GM18951 (cell line): ENCODE measurements at regions not wholly inside any gene's neighbourhood (a gene's known extent, or its start where the extent isn't known, plus 50 kb on each side); places are given as distances from the start of the nearest gene placed in this dataset.
"Not testable (repeated sequence)": the region's sequence is repeated elsewhere in the genome, so short reads cannot be mapped to it uniquely, and the experiment has no call there.

Experiments
- POLR2A ChIP-seq: IDR thresholded peaks from 4 replicates; pipeline ENCODE4 v1.6.1; 2011; ENCODE audit warnings: mild to moderate bottlenecking; ENCODE audit not compliant: insufficient read length, insufficient read depth; ENCODE audit errors: extremely low read depth
- in situ Hi-C: fragments of 300-500 bp; cut with MboI; formaldehyde crosslinking; loops from one replicate; pipeline ENCODE4 v1.12.0; 2022; ENCODE audit warnings: low sequenced_read_pairs, mixed read lengths, inconsistent platforms; ENCODE audit not compliant: unreplicated experiment

DNA sequence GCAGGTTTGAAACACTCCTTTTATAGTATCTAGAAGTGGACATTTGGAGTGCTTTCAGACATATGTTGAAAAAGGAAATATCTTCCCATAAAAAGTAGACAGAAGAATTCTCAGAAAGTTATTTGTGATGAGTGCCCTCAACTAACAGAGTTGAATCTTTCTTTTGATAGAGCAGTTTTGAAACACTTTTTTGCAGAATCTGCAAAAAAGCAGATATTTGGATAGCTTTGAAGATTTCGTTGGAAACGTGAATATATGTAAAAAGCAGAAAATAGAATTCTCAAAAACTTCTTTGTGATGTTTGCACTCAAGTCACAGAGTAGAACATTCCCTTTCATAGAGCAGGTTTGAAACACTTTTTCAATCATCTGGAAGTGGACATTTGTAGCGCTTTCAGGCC, 676.4 kb upstream of the ZNF337 start:
- in situ Hi-C loops, result not testable (repeated sequence)

DNA sequence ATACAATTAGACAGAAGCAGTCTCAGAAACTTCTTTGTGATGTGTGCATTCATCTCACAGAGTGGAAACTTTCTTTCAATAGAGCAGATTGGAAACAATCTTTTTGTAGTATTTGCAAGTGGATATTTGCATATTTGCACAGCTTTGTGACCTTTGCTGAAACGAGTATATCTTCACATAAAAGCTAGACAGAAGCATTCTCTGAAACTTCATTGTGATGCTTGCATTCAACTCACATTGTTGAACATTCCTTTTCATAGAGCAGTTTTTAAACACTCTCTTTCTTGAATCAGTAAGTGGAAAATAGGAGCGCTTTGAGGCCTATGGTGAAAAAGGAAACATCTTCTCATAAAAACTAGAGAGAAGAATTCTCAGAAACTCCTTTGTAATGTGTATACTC, 657.9 kb upstream of the ZNF337 start:
- no peak for TF ChIP-seq POLR2A
- in situ Hi-C loops, result no loop called here

DNA sequence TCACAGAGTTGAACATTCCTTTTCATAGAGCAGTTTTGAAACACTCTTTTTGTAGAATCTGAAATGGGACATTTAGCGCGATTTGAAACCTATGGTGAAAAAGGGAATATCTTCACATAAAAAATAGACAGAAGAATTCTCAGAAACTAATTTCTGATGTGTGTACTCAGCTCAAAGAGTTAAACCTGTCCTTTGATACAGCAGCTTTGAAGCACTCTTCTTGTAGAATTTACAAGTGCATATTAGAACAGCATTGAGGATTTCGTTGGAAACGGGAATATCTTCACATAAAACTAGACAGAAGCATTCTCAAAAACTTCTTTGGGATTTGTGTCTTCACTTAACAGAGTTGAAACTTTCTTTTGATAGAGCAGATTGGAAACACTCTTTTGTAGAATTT, 650.7 kb upstream of the ZNF337 start:
- no peak for TF ChIP-seq POLR2A
- in situ Hi-C loops, result no loop called here

DNA sequence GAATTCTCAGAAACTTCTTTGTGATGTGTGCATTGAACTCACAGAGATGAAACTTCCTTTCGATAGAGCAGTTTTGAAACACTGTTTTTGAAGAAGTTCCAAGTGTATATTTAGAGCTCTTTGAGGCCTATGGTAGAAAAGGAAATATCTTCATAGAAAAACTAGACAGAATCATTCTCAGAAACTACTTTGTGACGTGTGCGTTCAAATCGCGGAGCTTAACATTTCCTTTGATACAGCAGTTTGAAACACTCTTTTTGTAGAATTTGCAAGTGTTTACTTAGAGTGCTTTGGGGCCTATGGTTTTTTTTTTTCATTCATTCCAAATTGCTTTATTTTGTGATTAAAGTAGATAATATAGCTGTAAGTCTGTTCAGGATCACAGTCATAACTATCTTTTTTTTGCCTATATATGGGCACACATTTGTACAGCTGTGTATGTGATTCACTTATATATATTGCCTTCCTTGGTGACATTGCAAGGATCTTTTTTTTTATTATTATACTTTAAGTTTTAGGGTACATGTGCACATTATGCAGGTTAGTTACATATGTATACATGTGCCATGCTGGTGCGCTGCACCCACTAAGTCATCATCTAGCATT, 643.9 kb upstream of the ZNF337 start:
- in situ Hi-C loops, result not testable (repeated sequence)

DNA sequence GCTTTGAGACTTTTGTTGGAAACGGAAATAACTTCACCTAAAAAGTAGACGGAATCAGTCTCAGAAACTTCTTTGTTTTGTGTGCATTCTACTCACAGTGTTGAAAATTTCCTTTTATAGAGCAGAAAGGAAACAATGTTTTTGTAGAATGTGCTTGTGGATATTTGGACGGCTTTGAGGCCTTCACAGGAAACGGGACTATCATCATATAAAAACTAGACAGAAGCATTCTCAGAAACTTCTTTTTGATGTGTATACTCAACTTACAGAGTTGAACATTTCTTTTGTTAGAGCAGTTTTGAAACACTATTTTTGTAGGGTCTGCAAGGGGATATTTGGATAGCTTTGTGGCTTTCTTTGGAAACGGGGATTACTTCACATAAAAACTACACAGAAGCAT, 627.5 kb upstream of the ZNF337 start:
- no peak for TF ChIP-seq POLR2A

DNA sequence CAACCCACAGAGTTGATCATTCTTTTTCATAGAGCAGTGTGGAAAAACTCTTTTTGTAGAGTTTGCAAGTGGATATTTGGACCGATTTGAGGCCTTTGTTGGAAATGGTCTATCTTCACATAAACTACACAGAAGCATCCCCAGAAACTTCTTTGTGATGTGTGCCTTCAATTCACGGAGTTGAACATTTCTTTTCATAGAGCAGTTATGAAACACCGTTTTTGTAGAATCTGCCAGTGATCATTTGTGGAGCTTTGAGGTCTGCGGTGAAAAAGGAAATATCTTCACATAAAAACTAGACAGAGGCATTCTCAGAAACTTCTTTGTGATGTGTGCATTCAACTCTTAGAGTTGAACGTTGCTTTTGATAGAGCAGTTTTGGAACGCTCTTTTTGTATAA, 618.4 kb upstream of the ZNF337 start:
- in situ Hi-C loops, result no loop called here
- TF ChIP-seq POLR2A, result no peak

More for the DNA sequence above, 627.5 kb upstream of the ZNF337 start:
- in situ Hi-C loops, result no loop called here

DNA sequence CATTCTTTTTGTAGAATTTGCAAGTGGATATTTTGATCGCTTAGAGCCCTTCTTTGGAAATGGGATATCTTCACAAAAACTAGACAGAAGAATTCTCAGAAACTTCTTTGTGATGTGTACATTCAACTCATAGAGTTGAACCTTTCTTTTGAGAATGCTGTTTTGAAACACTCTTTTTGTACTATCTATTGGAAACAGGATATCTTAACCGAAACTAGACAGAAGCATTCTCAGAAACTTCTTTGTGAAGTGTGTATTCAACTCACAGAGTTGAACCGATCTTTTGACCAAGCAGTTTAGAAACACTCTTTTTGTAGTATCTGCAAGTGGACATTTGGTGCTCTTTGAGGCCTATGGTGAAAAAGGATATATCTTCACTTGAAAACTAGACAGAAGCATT, 613.1 kb upstream of the ZNF337 start:
- in situ Hi-C loops, result not testable (repeated sequence)

DNA sequence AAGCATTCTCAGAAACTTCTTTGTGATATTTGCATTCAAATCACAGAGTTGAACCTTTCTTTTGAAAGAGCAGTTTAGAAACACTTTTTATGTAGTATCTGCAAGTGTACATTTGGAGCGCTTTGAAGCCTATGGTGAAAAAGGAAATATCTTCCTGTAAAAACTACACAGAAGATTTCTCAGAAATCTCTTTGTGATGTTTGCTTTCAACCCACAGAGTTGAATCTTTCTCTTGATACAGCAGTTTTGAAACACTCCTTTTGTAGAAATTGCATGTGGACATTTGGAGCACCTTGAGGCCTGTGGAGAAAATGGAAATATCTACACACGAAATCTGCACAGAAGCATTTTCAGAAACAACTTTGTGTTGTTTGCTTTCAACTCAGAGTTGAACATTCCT, 612.3 kb upstream of the ZNF337 start:
- in situ Hi-C loops, result no loop called here
- TF ChIP-seq POLR2A, result no peak

DNA sequence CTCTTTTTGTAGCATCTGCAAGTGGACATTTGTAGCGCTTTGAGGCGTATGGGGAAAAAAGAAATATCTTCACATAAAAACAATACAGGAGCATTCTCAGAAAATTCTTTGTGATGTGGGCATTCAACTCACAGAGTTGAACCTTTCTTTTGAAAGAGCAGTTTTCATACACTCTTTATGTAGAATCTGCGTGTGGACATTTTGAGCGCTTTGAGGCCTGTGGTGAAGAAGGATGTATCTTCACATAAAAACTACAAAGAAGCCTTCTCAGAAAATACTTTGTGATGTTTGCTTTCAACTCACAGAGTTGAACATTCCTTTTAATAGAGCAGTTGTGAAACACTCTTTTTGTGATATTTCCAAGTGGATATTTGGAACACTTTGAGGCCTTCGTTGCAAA, 598.4 kb upstream of the ZNF337 start:
- in situ Hi-C loops, result no loop called here
- TF ChIP-seq POLR2A, result no peak

DNA sequence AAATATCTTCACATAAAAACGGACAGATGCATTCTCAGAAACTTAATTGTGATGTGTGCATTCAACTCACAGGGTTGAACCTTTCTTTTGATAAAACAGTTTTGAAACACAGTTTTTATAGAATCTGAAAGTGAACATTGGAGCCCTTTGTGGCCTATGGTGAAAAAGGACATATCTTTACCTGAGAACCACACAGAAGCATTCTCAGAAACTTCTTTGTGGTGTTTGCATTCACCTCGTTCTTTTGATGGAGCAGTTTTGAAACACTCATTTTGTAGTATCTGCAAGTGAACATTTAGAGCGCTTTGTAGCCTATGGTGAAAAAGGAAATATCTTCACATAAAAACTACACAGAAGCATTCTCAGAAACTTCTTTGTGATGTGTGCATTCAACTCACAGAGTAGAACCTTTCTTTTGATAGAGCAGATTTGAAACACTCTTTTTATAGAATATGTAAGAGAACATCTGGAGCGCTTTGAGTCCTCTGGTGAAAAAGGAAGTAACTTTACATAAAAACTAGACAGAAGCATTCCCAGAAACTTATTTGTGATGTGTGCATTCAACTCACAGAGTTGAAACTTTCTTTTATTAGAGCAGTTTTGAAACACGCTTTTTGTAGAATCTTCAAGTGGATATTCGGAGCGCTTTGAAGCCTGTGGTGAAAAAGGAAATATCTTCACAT, 591.9 kb upstream of the ZNF337 start:
- in situ Hi-C loops, result not testable (repeated sequence)

DNA sequence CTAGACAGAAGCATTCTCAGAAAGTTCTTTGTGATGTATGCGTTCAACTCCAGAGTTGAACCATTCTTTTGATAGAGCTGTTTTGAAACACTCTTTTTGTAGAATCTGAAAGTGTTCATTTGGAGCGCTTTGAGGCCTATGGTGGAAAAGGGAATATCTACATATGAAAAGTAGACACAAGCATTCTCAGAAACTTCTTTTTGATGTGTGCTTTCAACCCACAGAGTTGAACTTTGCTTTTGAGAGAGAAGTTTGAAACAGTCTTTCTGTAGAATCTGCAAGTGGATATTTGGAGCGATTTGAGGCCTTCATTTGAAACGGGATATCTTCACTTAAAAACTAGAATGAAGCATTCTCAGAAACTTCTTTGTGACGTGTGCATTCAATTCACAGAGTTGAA, 582.6 kb upstream of the ZNF337 start:
- in situ Hi-C loops, result no loop called here
- TF ChIP-seq POLR2A, result no peak

DNA sequence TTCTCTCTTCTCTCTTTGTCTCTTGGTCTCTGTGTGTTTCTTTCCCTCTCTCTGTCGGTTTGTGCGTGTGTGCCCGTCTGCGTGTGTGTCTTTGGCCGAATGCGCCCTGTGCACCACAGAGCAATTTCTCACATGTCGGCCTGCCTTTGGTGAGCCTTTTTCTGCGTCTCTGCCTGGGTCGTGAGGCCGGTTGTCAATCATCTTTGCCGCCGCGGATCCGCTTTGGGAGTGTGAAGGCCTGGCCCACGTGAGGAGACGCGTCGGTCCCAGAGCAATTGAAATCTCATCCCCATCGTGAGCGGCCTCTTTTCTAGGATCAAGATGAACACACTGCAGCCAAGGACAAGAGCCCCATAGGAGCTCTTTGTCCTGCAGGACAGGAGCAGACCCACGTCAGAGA, 580.7 kb upstream of the ZNF337 start:
- in situ Hi-C loops, result no loop called here
- no peak for TF ChIP-seq POLR2A

DNA sequence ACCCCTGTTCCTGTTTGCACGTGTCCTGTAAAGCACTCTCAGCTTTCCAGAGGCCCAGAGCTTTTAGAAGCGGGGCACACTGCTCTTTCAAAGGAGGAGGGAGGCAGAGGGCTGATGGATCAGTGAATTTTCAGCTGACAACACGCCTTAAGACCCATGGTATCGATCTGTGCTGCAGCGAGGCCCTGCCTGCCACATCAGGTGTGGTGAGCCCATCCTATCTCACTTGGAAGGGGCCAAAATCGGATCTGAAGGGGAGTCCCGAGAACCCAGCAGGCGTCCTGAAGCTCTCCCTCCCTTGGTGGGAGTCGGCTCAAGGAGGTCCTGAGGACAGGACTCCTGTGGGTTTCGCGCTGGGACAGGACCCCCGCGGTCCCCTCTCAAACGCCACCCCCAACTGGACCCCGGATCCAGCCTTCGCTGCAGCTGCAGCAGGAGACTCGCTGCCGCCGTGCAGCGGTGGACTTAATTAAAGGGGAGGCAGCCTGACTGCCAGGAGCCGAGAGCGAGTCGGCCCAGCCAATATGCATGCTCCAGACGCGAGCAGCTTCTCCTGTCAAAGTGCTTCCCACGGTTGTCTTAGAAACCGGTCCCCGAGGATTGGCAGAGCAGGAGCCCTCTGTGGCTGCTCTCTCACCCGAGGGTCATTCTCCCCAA, 580.0 kb upstream of the ZNF337 start:
- no peak for TF ChIP-seq POLR2A
- in situ Hi-C loops, result no loop called here

DNA sequence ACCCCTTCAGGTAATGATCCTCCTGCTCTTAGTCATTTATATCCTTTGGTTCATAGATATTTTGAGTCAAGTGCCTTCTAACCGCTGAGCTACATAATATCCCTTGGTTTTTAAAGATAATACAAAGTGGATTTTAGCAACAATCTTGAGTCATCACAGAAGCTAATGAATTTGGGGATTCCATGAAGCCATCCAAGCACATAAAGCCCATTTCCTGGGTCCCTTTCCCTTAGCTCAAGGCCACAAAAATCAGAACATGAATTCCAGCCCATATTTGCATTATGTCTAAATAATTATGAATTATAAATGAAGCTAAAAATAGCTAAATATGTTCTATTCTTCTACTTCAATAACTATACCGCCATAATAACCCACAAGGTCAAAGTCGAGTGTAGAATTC, 572.1 kb upstream of the ZNF337 start:
- in situ Hi-C loops, result not testable (repeated sequence)

DNA sequence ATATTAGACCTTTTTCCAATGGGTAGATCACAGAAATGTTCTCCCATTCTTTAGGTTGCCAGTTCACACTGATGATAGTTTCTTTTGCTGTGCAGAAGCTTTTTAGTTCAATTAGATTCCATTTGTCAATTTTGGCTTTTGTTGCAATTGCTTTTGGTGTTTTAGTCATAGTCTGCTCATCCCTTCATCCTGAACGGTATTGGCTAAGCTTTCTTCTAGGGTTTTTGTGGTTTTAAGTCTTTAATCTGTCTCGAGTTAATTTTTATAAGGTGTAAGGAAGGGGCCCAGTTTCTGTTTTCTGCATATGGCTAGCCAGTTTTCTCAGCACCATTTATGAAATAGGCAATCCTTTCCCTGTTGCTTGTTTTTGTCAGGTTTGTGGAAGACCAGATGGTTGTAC, 564.3 kb upstream of the ZNF337 start:
- in situ Hi-C loops, result not testable (repeated sequence)

DNA sequence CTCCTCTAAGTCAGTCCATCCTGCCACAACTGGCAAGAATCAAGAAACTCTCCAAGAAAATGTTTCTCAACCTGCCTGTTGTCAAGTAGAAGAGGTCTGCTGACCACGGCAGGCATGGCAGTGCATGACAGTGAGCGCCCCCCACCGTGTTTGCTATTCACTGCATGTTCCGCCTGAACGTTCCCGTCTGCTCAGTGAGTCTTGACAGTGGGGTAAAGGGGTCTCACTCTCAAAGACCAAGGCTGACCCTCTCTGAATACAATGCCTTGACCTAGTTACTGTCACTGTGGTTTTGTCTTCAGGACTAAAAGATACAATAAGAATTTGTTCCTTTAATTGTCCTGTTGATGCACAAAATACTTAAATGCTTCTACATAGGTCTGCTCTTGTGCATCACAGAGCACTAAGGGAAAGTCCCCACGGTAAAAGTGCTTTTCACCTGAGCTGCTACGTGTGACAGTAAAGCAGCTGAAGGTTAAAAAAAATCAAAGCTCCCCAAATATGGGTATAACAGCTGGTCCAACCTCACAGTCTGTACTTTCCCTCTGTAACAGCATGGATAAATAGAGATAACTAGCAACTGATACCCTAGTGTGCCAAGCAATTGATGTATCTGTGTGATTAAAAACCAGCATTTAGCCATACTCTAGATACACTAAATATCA, 555.8 kb upstream of the ZNF337 start:
- in situ Hi-C loops, result not testable (repeated sequence)

DNA sequence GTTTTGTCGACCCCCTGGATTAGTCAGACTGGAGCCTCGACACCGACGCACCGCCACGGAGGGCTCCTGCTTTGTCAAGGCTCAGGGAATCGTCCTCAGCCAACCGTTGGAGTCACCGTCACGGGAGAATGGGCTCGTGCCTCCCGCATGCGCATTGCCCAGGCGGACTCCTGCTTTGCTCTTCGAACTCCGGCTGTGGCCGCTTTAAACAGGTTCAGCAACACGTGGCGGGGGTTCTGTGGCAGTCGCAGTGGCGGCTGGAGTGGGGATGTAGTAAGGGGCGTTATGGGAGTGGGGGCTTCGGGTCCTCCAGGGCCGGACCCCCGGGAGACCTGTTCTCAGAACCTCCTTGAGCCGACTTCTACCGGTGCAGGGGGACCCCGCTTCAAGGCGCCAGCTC, 554.7 kb upstream of the ZNF337 start:
- in situ Hi-C loops, result not testable (repeated sequence)

DNA sequence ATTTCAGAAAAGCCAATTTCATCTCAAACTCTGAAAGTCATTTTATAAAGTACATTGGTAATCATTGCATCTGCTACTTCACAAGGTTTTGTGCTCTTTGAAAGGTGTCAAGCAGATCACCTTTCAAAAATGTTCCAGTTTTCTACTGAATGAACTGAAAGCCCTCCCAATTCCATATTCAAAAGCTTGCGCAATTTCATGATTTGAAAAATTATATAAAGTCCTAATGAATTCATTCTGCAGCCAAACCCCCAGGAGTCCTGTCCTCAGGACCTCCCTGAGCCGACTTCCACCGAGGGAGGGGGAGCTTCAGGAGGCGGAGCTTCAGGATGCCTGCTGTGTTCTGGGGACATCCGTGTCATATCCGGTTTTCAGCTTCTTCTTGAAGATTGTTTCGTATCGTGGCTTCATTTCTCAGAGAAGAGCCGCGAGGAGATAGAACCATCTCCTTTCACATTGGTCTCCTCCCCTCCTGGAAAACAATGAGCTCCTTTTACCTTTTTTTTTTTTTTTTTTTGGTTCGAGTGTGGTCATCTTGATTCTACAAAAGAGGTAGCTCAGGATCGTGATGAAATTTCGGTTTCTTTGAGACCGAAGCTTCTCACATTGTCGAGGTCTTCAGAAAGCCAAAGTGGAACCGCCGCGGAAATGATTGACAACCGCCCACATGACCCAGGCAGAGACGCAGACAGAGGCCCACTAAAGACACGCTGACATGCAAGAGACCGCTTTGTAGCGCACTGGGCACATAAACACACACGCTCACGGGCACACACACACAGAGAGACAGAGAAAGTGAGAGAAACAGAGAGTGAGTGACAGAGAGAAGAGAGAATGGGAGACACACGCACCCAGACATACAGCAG, 553.8 kb upstream of the ZNF337 start:
- in situ Hi-C loops, result not testable (repeated sequence)
